GM12891 (cell line): ENCODE measurements at regions not wholly inside any gene's neighbourhood (a gene's known extent, or its start where the extent isn't known, plus 50 kb on each side); places are given as distances from the start of the nearest gene placed in this dataset.
"Not testable (repeated sequence)": the region's sequence is repeated elsewhere in the genome, so short reads cannot be mapped to it uniquely, and the experiment has no call there.

ENCODE experiments used
- DNase-seq: peaks from one replicate; pipeline ENCODE4 v3.0.0; 2011; ENCODE audit warnings: low spot score; ENCODE audit not compliant: insufficient read length
- FAIRE-seq: peaks from 2 replicates; lab custom pipeline; 2011; peaks lifted over from hg19 to GRCh38; lab: Jason Lieb, UNC
- PAX5 ChIP-seq: IDR thresholded peaks from 2 replicates; pipeline ENCODE4 v1.6.1; 2011; ENCODE audit warnings: low read length, moderate library complexity, mild to moderate bottlenecking; ENCODE audit not compliant: insufficient read depth, severe bottlenecking
- POLR2A ChIP-seq: IDR thresholded peaks from 2 replicates; pipeline ENCODE4 v1.6.1; 2011; ENCODE audit warnings: low read depth, low read length, control low read depth
- POLR2AphosphoS5 ChIP-seq: IDR thresholded peaks from 2 replicates; pipeline ENCODE4 v1.6.1; 2011; ENCODE audit warnings: low read depth, low read length, control low read depth
- POU2F2 ChIP-seq: IDR thresholded peaks from 2 replicates; pipeline ENCODE4 v1.6.1; 2011; ENCODE audit warnings: low read depth, mild to moderate bottlenecking, control low read depth, low read length, moderate library complexity
- SPI1 ChIP-seq: IDR thresholded peaks from 2 replicates; pipeline ENCODE4 v1.6.1; 2011; ENCODE audit warnings: low read depth, low read length, control low read depth
- TAF1 ChIP-seq: IDR thresholded peaks from 2 replicates; pipeline ENCODE4 v1.6.1; 2011; ENCODE audit warnings: low read depth, low read length, control low read depth

DNA sequence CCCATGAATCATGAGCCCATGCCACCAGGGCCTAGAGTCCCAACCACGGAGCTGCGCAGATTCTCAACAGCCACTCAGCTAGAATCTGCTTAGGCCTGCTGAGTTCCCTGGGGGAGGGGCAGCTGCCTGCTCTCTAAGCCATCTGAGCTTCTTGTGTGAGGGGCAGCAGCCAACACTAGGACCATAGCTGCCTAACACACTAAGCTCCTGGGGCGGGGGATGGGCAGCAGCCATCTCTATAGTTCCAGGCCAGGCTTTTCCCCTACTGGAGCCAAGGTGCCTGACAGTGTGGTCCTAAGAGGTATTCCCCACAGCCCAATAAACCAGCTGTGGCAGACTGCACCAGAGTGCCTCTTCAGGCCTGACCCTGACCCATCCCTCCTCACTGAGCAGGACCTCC, 255.9 kb upstream of the ACO1 start:
- FAIRE-seq (no peak), DNase-seq (no peak)
- TF ChIP-seq POU2F2 = no peak
- TF ChIP-seq TAF1 = no peak
- no peak for TF ChIP-seq POLR2A
- TF ChIP-seq SPI1 = no peak
- TF ChIP-seq POLR2AphosphoS5 = no peak
- no peak for TF ChIP-seq PAX5

DNA sequence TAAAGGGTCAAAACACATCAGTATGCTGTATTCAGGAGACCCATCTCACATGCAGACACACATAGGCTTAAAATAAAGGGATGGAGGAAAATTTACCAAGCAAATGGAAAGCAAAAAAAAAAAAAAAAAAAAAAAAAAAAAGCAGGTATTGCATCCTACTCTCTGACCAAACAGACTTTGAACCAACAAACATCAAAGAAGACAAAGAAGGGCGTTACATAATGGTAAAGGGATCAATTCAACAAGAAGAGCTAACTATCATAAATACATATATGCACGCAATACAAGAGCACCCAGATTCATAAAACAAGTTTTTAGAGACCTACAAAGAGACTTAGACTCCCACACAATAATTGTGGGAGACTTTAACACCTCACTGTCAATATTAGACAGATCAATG, 253.7 kb upstream of the ACO1 start:
- FAIRE-seq, DNase-seq: not testable (repeated sequence)

DNA sequence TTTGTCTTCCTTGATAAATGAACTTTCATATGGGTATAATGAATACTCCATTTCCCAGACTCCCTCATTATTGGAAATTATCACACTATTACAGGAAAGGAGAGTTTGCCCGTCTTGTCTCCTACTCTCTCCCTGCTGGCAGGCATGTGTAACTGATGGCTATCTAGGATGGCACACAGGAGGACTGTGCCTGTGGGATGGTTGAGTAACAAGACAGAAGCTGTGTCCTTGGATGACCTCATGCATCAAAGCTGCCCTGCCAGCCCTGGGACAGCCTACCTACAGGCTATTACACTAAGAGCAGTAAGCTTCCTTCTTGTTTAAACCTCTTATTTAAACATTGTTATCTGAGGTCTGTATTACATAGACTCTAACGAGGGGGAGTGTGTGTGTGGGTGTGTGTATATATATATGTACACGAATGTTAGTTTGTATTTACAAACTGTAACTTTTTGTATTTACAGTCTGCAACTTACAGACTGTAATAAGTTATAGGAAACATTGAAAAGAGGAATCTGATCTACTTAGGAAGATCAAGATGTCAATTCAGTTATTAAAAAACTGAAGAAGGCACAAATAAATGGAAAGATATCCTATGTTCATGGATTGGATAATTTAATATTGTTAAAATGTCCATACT, 247.6 kb upstream of the ACO1 start:
- TF ChIP-seq TAF1 (no peak), PAX5 (no peak), SPI1 (no peak), POLR2A (no peak), POLR2AphosphoS5 (no peak), POU2F2 (no peak)
- no peak for FAIRE-seq
- no peak for DNase-seq

DNA sequence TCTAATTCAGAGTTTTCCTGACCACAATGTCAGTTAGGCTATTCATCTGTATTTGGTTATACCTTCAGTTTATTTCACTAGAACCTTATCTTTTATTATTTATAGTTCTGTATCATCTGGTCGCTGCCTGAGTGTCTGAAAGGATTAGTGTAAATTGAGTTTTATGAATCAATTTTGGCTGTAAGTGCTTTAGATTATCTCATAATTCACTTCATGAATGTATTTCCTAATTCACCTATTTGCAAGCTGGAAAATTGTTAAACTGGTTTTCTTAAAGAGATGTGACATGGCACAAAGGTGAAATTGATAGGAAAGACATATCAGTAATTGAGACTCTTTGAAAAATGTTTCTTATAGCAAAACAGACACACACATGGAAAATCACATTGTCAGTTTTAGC, 242.4 kb upstream of the ACO1 start:
- no peak for TF ChIP-seq POU2F2
- TF ChIP-seq POLR2AphosphoS5 = no peak
- no peak for TF ChIP-seq POLR2A
- no peak for FAIRE-seq
- no peak for DNase-seq

DNA sequence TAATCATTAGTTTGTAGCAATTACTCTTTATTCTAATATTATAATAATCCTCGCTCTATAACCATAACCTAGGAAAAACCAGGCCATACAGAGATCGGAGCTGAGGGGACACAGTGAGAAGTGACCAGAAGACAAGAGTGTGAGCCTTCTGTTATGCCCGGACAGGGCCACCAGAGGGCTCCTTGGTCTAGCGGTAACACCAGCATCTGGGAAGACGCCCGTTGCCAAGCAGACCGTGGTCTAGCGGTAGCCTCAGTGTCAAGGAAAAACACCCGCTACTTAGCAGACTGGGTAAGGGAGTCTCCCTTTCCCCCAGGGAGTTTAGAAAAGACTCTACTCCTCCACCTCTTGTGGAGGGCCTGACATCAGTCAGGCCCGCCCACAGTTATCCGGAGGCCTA, 235.9 kb upstream of the ACO1 start:
- not testable (repeated sequence) for FAIRE-seq, DNase-seq

DNA sequence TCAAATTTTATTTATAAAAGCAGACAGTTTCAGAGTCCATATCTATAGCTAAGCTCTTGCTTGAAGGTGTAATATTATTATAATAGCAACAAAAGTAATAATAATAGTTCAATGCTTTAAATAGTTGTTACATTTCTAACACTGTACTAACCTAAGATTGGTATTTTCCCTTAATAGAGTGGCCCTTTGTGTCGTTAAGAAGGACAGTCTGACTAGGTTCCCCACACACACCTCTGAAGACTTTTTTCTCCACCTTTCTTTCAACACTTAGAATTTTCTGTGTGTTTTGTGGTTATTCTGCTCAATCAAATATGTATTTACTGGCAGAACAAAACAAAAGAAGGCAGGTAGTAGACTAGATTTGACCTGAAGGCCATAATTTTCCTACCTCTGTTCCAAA, 223.2 kb upstream of the ACO1 start:
- DNase-seq = no peak
- TF ChIP-seq TAF1 (no peak), POLR2AphosphoS5 (no peak), POU2F2 (no peak)
- FAIRE-seq = no peak

DNA sequence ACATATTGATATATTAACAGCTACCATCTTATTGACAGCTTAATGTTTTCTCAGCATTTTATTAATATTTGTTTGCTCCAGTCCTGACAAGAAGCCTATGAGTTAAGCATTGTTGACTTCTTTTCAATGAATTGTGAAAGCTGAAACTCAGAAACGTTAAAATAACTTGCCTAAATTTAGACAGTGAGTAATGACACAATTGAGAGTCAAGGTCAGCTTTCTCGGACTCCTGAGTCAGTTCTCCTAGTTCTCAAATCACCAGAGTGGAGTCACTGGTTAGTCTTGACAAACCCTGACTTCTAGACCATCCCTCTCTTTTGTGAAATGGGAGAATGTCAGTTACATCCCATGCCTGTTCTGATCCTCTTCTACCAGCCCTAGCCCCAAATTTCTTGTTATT, 222.7 kb upstream of the ACO1 start:
- peak; percentile 2 for DNase-seq
- TF ChIP-seq POLR2AphosphoS5 (no peak), TAF1 (no peak), SPI1 (no peak), POLR2A (no peak), POU2F2 (no peak), PAX5 (no peak)
- peak; percentile 50 for FAIRE-seq

DNA sequence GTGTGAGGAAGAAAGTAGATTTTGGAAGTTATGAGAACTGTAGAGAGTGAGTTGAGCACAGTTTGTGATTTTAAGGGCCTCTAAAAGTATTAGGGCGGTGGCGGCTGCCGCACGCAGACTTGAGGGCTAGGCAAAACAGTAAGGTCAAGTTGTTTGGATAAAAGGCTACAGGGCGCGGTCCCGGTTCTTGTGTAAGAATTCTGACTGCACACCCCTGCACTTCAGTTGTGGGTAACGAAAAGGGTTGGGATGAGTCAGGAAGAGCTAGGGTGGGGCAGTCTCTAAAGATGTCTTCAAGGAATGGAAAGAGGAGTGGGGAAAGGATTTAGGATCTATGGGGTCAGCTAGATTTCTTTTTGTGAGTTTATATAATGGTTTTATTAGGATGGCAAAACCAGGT, 218.1 kb upstream of the ACO1 start:
- not testable (repeated sequence) for FAIRE-seq, DNase-seq

DNA sequence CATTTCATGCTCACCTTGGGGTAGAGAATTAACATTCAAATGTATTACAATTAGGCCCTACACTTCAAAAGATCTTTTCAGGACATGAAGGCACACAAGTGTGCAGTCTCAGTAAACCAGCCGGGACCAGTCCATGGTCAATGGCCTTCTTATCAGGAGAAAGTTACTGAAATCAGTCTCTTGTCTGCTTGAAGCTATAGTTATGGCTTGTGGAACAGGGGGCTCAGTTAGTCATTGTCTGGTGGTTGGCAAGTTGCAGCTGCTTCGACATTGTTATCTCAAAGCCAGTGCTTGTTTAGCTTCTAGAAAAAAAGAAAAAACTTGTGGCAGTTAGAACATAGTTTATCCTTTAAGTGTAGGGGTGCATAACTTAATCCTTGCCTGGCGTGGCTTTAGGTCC, 213.1 kb upstream of the ACO1 start:
- TF ChIP-seq SPI1 (no peak), PAX5 (no peak), TAF1 (no peak), POU2F2 (no peak), POLR2AphosphoS5 (no peak), POLR2A (no peak)
- no peak for FAIRE-seq
- no peak for DNase-seq

DNA sequence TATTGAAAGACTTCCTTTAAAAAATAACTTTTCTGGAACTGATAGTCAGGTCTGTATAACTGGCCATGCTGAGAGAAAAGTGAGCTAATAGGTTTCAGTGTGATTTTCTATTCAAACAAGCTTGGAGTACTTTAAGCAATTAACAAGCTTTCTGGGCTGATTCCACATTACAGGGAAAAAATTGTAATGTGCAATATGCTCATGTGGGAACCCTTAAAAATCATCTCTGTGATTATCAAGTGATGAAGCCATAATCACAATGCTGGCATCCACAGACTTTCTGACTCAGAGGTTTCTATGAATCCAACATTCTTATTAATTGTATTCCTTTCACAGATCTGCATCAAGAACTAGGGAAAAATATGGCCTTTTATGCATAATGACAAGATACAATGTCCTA, 212.2 kb upstream of the ACO1 start:
- TF ChIP-seq POU2F2 = no peak
- TF ChIP-seq POLR2A = no peak
- TF ChIP-seq POLR2AphosphoS5 = no peak
- TF ChIP-seq TAF1 = no peak
- TF ChIP-seq PAX5 = no peak
- TF ChIP-seq SPI1 = no peak
- FAIRE-seq = no peak

DNA sequence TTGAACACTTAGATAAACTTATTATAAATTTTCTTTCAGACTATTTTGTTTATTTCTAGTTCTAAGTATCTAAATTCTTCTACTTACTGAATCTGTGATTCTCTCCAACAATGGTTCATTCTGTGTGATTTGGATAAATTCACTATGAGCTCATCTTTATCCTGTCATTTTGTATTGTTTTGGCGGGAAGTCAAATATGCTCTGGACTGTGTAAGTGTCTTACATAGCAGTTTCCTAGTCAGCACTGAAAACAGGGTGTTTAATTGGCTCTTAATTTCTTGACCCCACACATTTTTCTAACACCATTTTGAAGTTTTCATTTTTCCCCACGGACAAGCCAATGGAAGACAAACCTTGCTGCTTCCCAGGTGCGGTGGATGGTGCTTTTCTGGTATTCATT, 207.0 kb upstream of the ACO1 start:
- no peak for TF ChIP-seq PAX5
- TF ChIP-seq POLR2A = no peak
- no peak for TF ChIP-seq SPI1
- TF ChIP-seq POLR2AphosphoS5 = no peak
- TF ChIP-seq POU2F2 = no peak
- TF ChIP-seq TAF1 = no peak
- no peak for FAIRE-seq

More for the DNA sequence above, 212.2 kb upstream of the ACO1 start:
- no peak for DNase-seq

DNA sequence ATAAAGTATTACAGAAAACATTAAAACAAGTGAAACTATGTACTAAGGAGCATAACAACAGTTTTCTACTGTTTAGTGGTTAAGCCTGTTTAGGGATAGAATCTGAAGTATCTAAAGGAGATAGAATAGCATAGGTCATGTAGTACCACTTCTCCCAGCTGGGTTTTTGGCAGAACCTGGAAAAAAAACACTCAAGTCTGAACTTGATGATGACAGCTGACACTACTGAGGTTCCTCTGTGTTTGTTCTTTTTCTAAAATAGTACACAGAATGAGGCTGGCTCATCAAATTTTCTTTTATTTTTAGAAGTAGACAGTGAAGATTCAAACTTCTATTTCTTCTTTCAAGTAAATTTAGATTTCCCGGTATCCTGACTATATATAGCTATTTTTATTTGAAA, 203.8 kb upstream of the ACO1 start:
- DNase-seq = no peak
- no peak for FAIRE-seq

More for the DNA sequence above, 207.0 kb upstream of the ACO1 start:
- DNase-seq = no peak

More for the DNA sequence above, 203.8 kb upstream of the ACO1 start:
- TF ChIP-seq SPI1 (no peak), PAX5 (no peak), POU2F2 (no peak), TAF1 (no peak), POLR2AphosphoS5 (no peak), POLR2A (no peak)
